Astrocyte (in vitro differentiated cells and primary cell): ENCODE measurements at regions not wholly inside any gene's neighbourhood (a gene's known extent, or its start where the extent isn't known, plus 50 kb on each side); places are given as distances from the start of the nearest gene placed in this dataset.

Source experiments
- EZH2 ChIP-seq: IDR thresholded peaks from 2 replicates; pipeline ENCODE4 v1.6.1; 2012; ENCODE audit warnings: mild to moderate bottlenecking, low read length, inconsistent platforms; ENCODE audit not compliant: insufficient read depth
- TF ChIP-seq, protein P1 (sequence below): IDR thresholded peaks from 2 replicates; pipeline ENCODE4 v1.5.1; 2011; ENCODE audit warnings: low read depth, mild to moderate bottlenecking, inconsistent platforms, low read length, moderate library complexity; ENCODE audit not compliant: insufficient read depth

DNA sequence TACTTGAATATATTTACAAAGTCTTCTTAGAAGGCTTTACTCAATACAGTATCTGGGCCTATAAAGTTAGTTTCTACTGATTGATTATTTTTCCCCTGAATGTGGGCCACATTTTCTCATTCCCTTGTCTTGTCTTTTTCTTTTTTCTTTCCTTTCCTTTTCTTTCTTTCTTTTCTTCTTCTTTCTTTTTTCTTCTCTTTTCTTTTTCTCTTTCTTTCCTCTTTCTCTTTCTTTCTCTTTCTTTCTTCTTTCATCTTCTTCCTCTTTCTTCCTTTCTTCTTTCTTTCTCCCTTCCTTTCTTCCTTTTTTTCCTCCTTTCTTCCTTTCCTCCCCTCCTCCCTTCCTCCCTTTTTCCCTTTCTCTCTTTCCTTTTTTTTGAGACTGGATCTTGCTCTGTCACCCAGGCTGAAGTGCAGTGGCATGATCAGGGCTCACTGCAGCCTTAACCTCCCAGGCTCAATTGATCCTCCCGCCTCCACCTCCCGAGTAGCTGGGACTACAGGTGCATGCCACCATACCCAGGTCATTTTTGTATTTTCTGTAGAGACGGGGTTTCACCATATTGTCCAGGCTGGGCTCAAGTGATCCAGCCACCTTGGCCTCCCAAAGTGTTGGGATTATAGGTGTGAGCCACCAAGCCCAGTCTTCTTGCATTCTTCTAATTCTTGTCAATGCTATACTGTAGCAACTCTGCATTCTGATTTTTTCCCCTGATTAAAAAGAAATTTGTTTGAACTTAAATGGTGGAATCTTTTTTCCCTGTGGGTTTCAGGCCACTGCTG lies 133.1 kb upstream of the FBXO11 start:
- TF ChIP-seq, protein P1, sequence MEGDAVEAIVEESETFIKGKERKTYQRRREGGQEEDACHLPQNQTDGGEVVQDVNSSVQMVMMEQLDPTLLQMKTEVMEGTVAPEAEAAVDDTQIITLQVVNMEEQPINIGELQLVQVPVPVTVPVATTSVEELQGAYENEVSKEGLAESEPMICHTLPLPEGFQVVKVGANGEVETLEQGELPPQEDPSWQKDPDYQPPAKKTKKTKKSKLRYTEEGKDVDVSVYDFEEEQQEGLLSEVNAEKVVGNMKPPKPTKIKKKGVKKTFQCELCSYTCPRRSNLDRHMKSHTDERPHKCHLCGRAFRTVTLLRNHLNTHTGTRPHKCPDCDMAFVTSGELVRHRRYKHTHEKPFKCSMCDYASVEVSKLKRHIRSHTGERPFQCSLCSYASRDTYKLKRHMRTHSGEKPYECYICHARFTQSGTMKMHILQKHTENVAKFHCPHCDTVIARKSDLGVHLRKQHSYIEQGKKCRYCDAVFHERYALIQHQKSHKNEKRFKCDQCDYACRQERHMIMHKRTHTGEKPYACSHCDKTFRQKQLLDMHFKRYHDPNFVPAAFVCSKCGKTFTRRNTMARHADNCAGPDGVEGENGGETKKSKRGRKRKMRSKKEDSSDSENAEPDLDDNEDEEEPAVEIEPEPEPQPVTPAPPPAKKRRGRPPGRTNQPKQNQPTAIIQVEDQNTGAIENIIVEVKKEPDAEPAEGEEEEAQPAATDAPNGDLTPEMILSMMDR, result no peak
- TF ChIP-seq EZH2, result no peak
